ENCODE measurements at regions not wholly inside any gene's neighbourhood (a gene's known extent, or its start where the extent isn't known, plus 50 kb on each side); places are given as distances from the start of the nearest gene placed in this dataset.
"Not testable (repeated sequence)": the region's sequence is repeated elsewhere in the genome, so short reads cannot be mapped to it uniquely, and the experiment has no call there.

GRCh38 chr6:85936916-85937315 lies 294.2 kb upstream of the SYNCRIP start:
- DNase-seq = no peak

GRCh38 chr6:85923013-85923430 lies 280.3 kb upstream of the SYNCRIP start:
- DNase-seq = peak; percentile 1 to 5

GRCh38 chr6:85920782-85921181 lies 278.1 kb upstream of the SYNCRIP start:
- DNase-seq = no peak

- no peak for DNase-seq
Measured at GRCh38 chr6:85917522-85917921, 274.8 kb upstream of the SYNCRIP start.

GRCh38 chr6:85913001-85913400 lies 270.3 kb upstream of the SYNCRIP start:
- no peak for DNase-seq

- no peak for DNase-seq
Measured at GRCh38 chr6:85912582-85912981, 269.9 kb upstream of the SYNCRIP start.

- no peak for DNase-seq
Measured at GRCh38 chr6:85911067-85911466, 268.4 kb upstream of the SYNCRIP start.

- not testable (repeated sequence) for DNase-seq
Measured at GRCh38 chr6:85908120-85908519, 265.4 kb upstream of the SYNCRIP start.

- no peak for DNase-seq
Measured at GRCh38 chr6:85892346-85892745, 249.7 kb upstream of the SYNCRIP start.

- no peak for DNase-seq
Measured at GRCh38 chr6:85887461-85887860, 244.8 kb upstream of the SYNCRIP start.

- DNase-seq = no peak
Measured at GRCh38 chr6:85868685-85869084, 226.0 kb upstream of the SYNCRIP start.

- DNase-seq = no peak
Measured at GRCh38 chr6:85867595-85867994, 224.9 kb upstream of the SYNCRIP start.

GRCh38 chr6:85866758-85867401 lies 224.2 kb upstream of the SYNCRIP start:
- no peak for DNase-seq

GRCh38 chr6:85866370-85866730 lies 223.7 kb upstream of the SYNCRIP start:
- no peak for DNase-seq

- DNase-seq = no peak
Measured at GRCh38 chr6:85865420-85866369, 223.0 kb upstream of the SYNCRIP start.

- DNase-seq = no peak
Measured at GRCh38 chr6:85864453-85865401, 222.0 kb upstream of the SYNCRIP start.

GRCh38 chr6:85856235-85856634 lies 213.5 kb upstream of the SYNCRIP start:
- DNase-seq = no peak

- not testable (repeated sequence) for DNase-seq
Measured at GRCh38 chr6:85838351-85839119, 195.8 kb upstream of the SYNCRIP start.

- no peak for DNase-seq
Measured at GRCh38 chr6:85828973-85829372, 186.3 kb upstream of the SYNCRIP start.

- no peak for DNase-seq
Measured at GRCh38 chr6:85826997-85827396, 184.3 kb upstream of the SYNCRIP start.

GRCh38 chr6:85824329-85824728 lies 181.6 kb upstream of the SYNCRIP start:
- DNase-seq = no peak

- DNase-seq = no peak
Measured at GRCh38 chr6:85810558-85810957, 167.9 kb upstream of the SYNCRIP start.

All from stimulated activated CD4-positive, alpha-beta T cell treated with anti-CD3 and anti-CD28 coated beads, Interleukin-2, amount 100 ng/mL, for 48 hours (primary cell).